ENCODE measurements at regions not wholly inside any gene's neighbourhood (a gene's known extent, or its start where the extent isn't known, plus 50 kb on each side); places are given as distances from the start of the nearest gene placed in this dataset.

GRCh38 chr3:168219530-168219929, 123.8 kb upstream of the GOLIM4 start:
- Histone ChIP-seq H3K9ac (ENCODE audit: extremely low read depth, low read length, poor library complexity, severe bottlenecking) (no peak overlapping the region), H3K9me3 (ENCODE audit: control insufficient read depth, low read length) (no peaks in the 10 kb centered on the region), H3K4me1 (ENCODE audit: control insufficient read depth, insufficient read depth, low read length) (no peaks in the 10 kb centered on the region), H3K27me3 (ENCODE audit: control insufficient read depth, insufficient read depth, low read length, poor library complexity, severe bottlenecking) (no peaks in the 10 kb centered on the region), H3K27ac (ENCODE audit: low read depth, low read length) (no peak overlapping the region), H3K36me3 (ENCODE audit: control insufficient read depth, insufficient read depth, low read length) (no peaks in the 10 kb centered on the region), H3K4me3 (ENCODE audit: low read length) (no peak overlapping the region)
- DNase-seq: no peak
- Mint-ChIP-seq H3K27me3 (ENCODE audit: insufficient read depth) (no peaks in the 10 kb centered on the region), H3K4me3 (no peak overlapping the region), H3K36me3 (ENCODE audit: low read depth) (no peaks in the 10 kb centered on the region), H3K4me1 (peaks cover 10% of the 10 kb centered on the region), H3K9me3 (no peaks in the 10 kb centered on the region), H3K27ac (no peak overlapping the region)
- WGBS, 2 experiments (ENCODE audit: insufficient coverage in 1 of 2, insufficient read length in 1 of 2): 97 to 100% methylated on average over 1 to 2 of the region's 2 CpGs
- no peak for TF ChIP-seq CTCF (conservative IDR thresholded peaks at IDR 0.05)

GRCh38 chr3:168218600-168218999, 122.9 kb upstream of the GOLIM4 start:
- Histone ChIP-seq H3K9me3 (ENCODE audit: control insufficient read depth, low read length) (no peaks in the 10 kb centered on the region), H3K4me3 (ENCODE audit: low read length) (no peak overlapping the region), H3K27me3 (ENCODE audit: control insufficient read depth, insufficient read depth, low read length, poor library complexity, severe bottlenecking) (no peaks in the 10 kb centered on the region), H3K9ac (ENCODE audit: extremely low read depth, low read length, poor library complexity, severe bottlenecking) (no peak overlapping the region), H3K4me1 (ENCODE audit: control insufficient read depth, insufficient read depth, low read length) (no peaks in the 10 kb centered on the region), H3K36me3 (ENCODE audit: control insufficient read depth, insufficient read depth, low read length) (no peaks in the 10 kb centered on the region), H3K27ac (ENCODE audit: low read depth, low read length) (no peak overlapping the region)
- 87 to 93% methylated on average over 2 of the region's 2 CpGs for WGBS, 2 experiments (ENCODE audit: insufficient coverage in 1 of 2, insufficient read length in 1 of 2)
- Mint-ChIP-seq H3K4me1 (peaks cover 5% of the 10 kb centered on the region), H3K36me3 (ENCODE audit: low read depth) (no peaks in the 10 kb centered on the region), H3K9me3 (no peaks in the 10 kb centered on the region), H3K27ac (no peak overlapping the region), H3K27me3 (ENCODE audit: insufficient read depth) (no peaks in the 10 kb centered on the region), H3K4me3 (no peak overlapping the region)
- no peak for TF ChIP-seq CTCF (conservative IDR thresholded peaks at IDR 0.05)
- no peak for DNase-seq

- no peak overlapping the region for H3K27ac Mint-ChIP-seq
- Histone ChIP-seq H3K4me1 (ENCODE audit: control insufficient read depth, insufficient read depth, low read length) (peaks cover 3% of the 10 kb centered on the region), H3K27ac (ENCODE audit: low read depth, low read length) (no peak overlapping the region), H3K9me3 (ENCODE audit: control insufficient read depth, low read length) (no peaks in the 10 kb centered on the region), H3K27me3 (ENCODE audit: control insufficient read depth, insufficient read depth, low read length, poor library complexity, severe bottlenecking) (no peaks in the 10 kb centered on the region), H3K9ac (ENCODE audit: extremely low read depth, low read length, poor library complexity, severe bottlenecking) (no peak overlapping the region), H3K4me3 (ENCODE audit: low read length) (no peak overlapping the region), H3K36me3 (ENCODE audit: control insufficient read depth, insufficient read depth, low read length) (no peaks in the 10 kb centered on the region)
- no peaks in the 10 kb centered on the region for H3K4me1 Mint-ChIP-seq
- H3K27me3 Mint-ChIP-seq (ENCODE audit: insufficient read depth): no peaks in the 10 kb centered on the region
- no peak for TF ChIP-seq CTCF (conservative IDR thresholded peaks at IDR 0.05)
- DNase-seq: no peak
- H3K9me3 Mint-ChIP-seq: no peaks in the 10 kb centered on the region
- H3K36me3 Mint-ChIP-seq (ENCODE audit: low read depth): no peaks in the 10 kb centered on the region
- no peak overlapping the region for H3K4me3 Mint-ChIP-seq
- 95 to 97% methylated on average over 3 of the region's 3 CpGs for WGBS, 2 experiments (ENCODE audit: insufficient coverage in 1 of 2, insufficient read length in 1 of 2)
Measured at GRCh38 chr3:168216851-168217250, 121.1 kb upstream of the GOLIM4 start.

Measured in endodermal cell (in vitro differentiated cells).